ENCODE measurements at regions not wholly inside any gene's neighbourhood (a gene's known extent, or its start where the extent isn't known, plus 50 kb on each side); places are given as distances from the start of the nearest gene placed in this dataset.

- TF ChIP-seq, protein P1, sequence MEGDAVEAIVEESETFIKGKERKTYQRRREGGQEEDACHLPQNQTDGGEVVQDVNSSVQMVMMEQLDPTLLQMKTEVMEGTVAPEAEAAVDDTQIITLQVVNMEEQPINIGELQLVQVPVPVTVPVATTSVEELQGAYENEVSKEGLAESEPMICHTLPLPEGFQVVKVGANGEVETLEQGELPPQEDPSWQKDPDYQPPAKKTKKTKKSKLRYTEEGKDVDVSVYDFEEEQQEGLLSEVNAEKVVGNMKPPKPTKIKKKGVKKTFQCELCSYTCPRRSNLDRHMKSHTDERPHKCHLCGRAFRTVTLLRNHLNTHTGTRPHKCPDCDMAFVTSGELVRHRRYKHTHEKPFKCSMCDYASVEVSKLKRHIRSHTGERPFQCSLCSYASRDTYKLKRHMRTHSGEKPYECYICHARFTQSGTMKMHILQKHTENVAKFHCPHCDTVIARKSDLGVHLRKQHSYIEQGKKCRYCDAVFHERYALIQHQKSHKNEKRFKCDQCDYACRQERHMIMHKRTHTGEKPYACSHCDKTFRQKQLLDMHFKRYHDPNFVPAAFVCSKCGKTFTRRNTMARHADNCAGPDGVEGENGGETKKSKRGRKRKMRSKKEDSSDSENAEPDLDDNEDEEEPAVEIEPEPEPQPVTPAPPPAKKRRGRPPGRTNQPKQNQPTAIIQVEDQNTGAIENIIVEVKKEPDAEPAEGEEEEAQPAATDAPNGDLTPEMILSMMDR (IDR thresholded peaks at IDR 0.05): no peak
- TF ChIP-seq POLR2A (IDR thresholded peaks at IDR 0.05): no peak
Observed at GRCh38 chr1:38613996-38614395, 245.6 kb downstream of the RRAGC start.
